ACHN (cell line): ENCODE measurements at regions not wholly inside any gene's neighbourhood (a gene's known extent, or its start where the extent isn't known, plus 50 kb on each side); places are given as distances from the start of the nearest gene placed in this dataset.
A peak's percentile ranks its signal among the peaks of the same experiment; 100 is the strongest.

Experiments used
- DNase-seq: peaks from one replicate; pipeline ENCODE4 v3.0.0-alpha.2; 2015
- in situ Hi-C: cut with HindIII; loops from 2 replicates; pipeline ENCODE4 v1.10.0; 2017; ENCODE audit warnings: low sequenced_read_pairs, low pct_ligation_motif_present, low pct_unique_long_range_greater_than_20kb

- in situ Hi-C loops = no loop called here
Measured at GRCh38 chr12:13591059-13591458, 390.3 kb downstream of the GRIN2B start.

DNA sequence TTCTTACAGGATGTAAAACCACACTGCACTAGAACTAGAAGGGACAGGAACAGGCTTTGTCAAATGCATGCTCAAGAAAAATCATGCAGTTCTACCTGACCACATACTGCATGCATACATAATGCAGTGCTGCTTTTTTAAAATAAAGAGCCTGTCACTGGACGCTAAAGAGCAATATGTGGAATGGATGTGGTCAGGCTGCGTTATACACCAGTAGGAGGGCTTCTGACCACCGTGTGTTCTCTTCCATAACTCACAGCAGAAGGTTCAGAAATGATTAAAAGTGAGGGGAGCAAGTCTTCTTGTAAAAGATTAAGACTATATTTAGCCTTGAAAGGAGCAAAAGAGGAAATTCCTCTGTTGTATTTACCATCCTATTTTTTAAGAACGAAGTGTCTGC, 392.0 kb downstream of the EMP1 start:
- DNase-seq = no peak
- in situ Hi-C loops = no loop called here

More at GRCh38 chr12:13591059-13591458, 390.3 kb downstream of the GRIN2B start:
- DNase-seq = no peak

GRCh38 chr12:13587721-13588390, 391.3 kb downstream of the EMP1 start:
- in situ Hi-C loops = no loop called here
- peak; percentile 8 for DNase-seq

GRCh38 chr12:13586361-13586760, 389.8 kb downstream of the EMP1 start:
- in situ Hi-C loops = no loop called here
- DNase-seq = no peak

DNA sequence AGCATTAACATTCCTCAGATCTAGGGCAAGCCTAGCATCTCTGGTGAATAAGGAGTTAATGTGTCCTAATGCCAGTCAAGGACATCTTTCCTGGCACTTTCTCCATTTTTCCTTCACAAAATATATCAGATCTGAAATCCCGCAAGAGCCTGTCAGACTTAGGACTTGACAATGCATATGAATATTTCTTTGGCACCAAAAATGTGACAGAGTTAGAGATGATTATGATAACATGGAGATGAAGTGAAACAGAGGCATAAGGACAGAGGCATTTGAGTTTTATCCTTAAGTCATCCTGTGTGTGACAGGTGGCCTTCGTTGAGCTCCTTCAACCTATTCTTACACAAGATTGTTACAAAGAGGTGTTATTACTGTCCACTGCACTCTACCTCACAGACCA, 388.0 kb downstream of the EMP1 start:
- no peak for DNase-seq
- in situ Hi-C loops = no loop called here

- in situ Hi-C loops = no loop called here
- DNase-seq = no peak
Measured at GRCh38 chr12:13583630-13584029, 387.1 kb downstream of the EMP1 start.

DNA sequence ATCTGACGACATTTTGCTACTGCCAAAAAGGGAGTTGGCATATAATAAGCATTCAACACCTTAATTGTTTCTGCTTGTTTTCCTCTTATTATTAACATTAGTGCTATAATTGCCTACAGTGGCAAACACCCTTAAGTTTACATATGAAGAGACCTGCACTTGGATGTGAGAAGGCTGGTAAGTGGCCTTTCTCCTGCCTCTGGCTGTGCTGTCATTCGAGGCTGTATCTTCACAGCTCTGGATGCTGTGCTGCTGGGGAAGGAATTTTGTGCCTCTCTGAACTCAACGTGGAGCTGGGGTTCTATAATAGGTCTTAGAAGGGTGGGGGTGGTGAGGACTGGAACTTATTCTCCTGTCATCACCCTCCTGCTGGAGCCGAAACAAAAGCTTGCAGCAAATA, 385.9 kb downstream of the EMP1 start:
- DNase-seq = no peak
- in situ Hi-C loops = no loop called here

DNA sequence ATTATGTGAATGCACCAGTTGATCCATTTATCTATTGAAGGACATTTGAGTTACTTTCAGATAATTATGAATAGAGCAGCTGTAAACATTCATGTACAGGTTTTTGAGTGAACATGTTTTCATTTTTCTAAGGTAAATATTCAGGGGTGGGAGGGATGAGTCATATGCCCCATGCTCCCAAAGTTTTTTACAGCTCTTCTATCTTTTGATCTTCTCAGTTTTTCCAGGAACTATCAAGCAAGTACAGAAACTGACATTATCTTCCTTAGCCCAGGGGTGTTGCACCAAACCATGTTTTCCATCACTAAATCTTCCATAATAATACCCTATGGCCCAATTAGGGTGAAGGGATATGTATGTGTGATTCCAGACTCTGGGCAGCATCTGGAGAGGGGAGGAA, 384.5 kb downstream of the EMP1 start:
- DNase-seq = no peak
- in situ Hi-C loops = no loop called here

DNA sequence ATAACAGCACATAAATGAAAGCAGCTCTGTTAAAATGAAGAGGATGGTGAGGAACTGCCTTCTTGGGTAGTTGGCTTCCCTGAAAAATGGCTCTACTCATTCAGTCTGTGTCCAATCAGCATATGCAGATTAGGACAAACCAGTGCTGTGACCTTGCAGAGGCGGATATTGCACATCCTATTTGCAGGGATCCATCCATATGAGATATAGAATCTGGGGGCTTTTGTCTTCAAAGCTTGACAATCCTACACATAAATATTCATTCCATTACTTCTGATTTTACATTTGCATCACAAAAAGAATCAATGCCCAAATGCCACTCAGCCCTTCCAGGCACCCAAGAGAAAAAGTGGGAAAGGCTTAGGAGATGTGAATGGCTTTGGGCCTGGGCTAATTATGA, 383.7 kb downstream of the EMP1 start:
- in situ Hi-C loops = no loop called here
- no peak for DNase-seq

- no peak for DNase-seq
- in situ Hi-C loops = no loop called here
Measured at GRCh38 chr12:13576935-13577500, 380.5 kb downstream of the EMP1 start.

DNA sequence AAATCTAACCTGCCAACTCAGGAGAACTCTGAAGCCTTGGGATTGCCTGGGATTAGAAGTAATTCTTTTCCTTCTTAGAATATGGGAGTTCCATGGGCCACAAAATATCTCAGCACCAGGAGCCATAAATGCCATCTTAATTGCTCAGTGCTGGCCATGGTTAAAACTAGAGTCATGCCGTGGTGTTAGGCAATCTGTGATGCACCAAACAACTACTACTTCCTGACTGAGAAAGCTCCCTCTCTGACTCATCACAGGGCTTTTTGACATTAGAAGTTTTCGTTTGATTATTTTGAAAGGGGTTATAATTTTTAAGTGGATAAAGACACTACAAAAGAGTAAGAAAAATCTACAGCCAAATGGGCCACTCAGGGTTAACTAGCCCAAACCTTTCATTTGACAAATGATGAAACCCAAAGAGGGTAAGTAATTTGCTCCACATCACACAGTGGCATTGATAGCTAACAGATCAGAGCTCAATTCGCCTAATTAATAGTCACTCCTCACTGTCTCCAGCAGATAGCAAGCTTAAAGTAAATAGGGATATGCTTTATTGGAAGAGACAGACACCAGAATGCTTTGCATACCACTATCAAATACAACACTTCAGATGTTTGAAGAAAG, 377.3 kb downstream of the EMP1 start:
- DNase-seq = peak; percentile 72

GRCh38 chr12:13571035-13571434, 374.5 kb downstream of the EMP1 start:
- in situ Hi-C loops = no loop called here
- no peak for DNase-seq

More for the DNA sequence above, 377.3 kb downstream of the EMP1 start:
- in situ Hi-C loops = no loop called here

DNA sequence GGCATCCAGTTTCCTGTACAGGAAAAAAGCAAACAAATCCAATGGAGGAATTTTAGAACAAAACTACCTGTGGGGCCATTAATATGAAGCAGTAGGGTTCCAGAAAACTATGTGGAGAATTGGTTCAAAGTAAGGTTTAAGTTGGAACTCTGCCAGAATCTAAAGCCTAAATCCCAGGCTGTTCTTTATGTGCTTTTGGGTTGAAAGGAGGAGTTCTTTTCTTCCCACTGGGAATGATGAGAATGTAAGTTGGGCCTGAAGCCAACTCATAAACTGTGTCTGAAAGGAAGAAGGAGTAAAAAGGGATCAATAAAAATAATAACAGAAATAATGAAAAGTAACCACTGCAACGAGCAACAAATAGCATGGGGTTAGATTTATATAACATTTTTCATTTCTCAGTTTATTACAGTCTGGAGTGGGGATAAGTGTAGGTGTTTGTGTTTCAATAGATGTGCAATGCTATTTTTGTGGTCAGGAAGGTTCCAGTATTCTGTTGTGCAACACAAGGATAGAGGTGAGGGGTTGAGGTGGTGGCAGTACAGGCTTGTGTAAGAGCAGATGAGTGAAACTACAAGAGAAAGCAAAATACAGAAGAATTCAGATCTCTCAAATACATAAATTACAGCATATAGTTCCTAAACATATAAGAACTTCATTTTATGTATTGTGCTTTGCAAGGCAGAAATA, 373.6 kb downstream of the EMP1 start:
- in situ Hi-C loops = no loop called here
- no peak for DNase-seq

GRCh38 chr12:13566292-13566691, 369.8 kb downstream of the EMP1 start:
- in situ Hi-C loops = no loop called here
- DNase-seq = no peak

DNA sequence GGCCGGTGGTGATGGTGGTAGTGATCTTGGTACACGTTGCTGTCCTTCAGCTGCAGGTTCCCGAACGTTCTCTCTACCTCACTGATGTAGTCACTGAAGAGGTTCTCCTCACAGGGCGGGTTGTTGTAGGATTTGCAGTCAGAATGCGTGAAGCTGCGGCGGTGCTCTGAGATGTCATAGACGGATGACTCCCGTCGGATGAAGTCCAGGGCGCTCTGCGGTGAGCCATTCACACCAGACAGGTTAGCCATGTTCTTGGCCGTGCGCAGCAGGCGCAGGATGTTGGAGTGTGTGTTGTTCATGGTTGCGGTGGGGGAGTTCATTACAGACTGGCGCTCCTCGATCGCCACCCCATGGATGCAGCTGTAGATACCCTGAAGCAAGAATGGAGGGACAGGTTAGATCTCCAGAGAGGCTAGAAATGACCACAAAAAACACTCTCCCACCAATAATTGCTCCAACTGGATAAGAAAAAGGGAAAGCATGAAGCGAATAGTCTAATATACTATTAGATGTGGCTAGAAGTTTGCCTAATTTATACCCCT, 367.8 kb downstream of the EMP1 start:
- in situ Hi-C loops = no loop called here
- DNase-seq = no peak

GRCh38 chr12:13563743-13564125, 367.2 kb downstream of the EMP1 start:
- in situ Hi-C loops = no loop called here
- DNase-seq = no peak

- no peak for DNase-seq
- in situ Hi-C loops = no loop called here
Measured at GRCh38 chr12:13562915-13563742, 366.6 kb downstream of the EMP1 start.

GRCh38 chr12:13561923-13562322, 365.4 kb downstream of the EMP1 start:
- in situ Hi-C loops = no loop called here

More at GRCh38 chr12:13561923-13562322, 365.4 kb downstream of the EMP1 start:
- no peak for DNase-seq
